Lower lobe of right lung (tissue), 2 donors: ENCODE measurements at regions not wholly inside any gene's neighbourhood (a gene's known extent, or its start where the extent isn't known, plus 50 kb on each side); places are given as distances from the start of the nearest gene placed in this dataset.

Experiments
- ATAC-seq, 2 donors: fragments of 200-7000 bp; cut with Tn5 transposase; one replicate each; pipeline ENCODE4 v1.9.1; 2020 to 2022; ENCODE audit warnings: mild to moderate bottlenecking in 2 of 2, moderate library complexity in 2 of 2
- DNase-seq: peaks from one replicate; pipeline ENCODE4 v3.0.0-alpha.2; 2020
- H3K27ac ChIP-seq: fragments of 200-600 bp; one replicate; pipeline ENCODE4 v1.8.0; 2022
- H3K27me3 ChIP-seq: fragments of 200-600 bp; one replicate; pipeline ENCODE4 v1.8.0; 2022; ENCODE audit warnings: low read depth
- H3K36me3 ChIP-seq: fragments of 200-600 bp; one replicate; pipeline ENCODE4 v1.8.0; 2022; ENCODE audit warnings: mild to moderate bottlenecking
- H3K4me1 ChIP-seq: fragments of 200-600 bp; one replicate; pipeline ENCODE4 v1.8.0; 2022
- H3K4me3 ChIP-seq: fragments of 200-600 bp; one replicate; pipeline ENCODE4 v1.8.0; 2022; ENCODE audit warnings: mild to moderate bottlenecking
- H3K9me3 ChIP-seq: fragments of 200-600 bp; one replicate; pipeline ENCODE4 v1.8.0; 2022
- CTCF ChIP-seq: fragments of 200-600 bp; IDR thresholded peaks from one replicate; pipeline ENCODE4 v1.8.0; 2022; ENCODE audit warnings: antibody characterized with exemption, mild to moderate bottlenecking
- intact Hi-C: fragments of 100-400 bp; cut with DNase I; formaldehyde crosslinking; loops from one replicate; pipeline ENCODE4 v1.11.0; 2022
- donor health status: DM: no; HTN: yes; CAD: no; lungs with severe emphysema.

- Histone ChIP-seq H3K27me3 (no peaks in the 10 kb centered on the region), H3K36me3 (no peaks in the 10 kb centered on the region), H3K27ac (no peak overlapping the region), H3K9me3 (no peaks in the 10 kb centered on the region), H3K4me1 (no peaks in the 10 kb centered on the region), H3K4me3 (no peak overlapping the region)
- ATAC-seq (no peak), DNase-seq (no peak)
- intact Hi-C loops, result no loop called here
- TF ChIP-seq CTCF, result no peak
Observed at GRCh38 chr16:51922476-51922875, 624.5 kb downstream of the TOX3 start.

GRCh38 chr16:51919736-51920135 lies 627.2 kb downstream of the TOX3 start:
- Histone ChIP-seq H3K27ac (no peak overlapping the region), H3K9me3 (no peaks in the 10 kb centered on the region), H3K4me1 (no peaks in the 10 kb centered on the region), H3K4me3 (no peak overlapping the region), H3K27me3 (no peaks in the 10 kb centered on the region), H3K36me3 (no peaks in the 10 kb centered on the region)
- no peak for ATAC-seq
- no peak for TF ChIP-seq CTCF
- intact Hi-C loops, result no loop called here
- no peak for DNase-seq

- TF ChIP-seq CTCF, result no peak
- no peak overlapping the region for H3K4me3 ChIP-seq
- no peaks in the 10 kb centered on the region for H3K27me3 ChIP-seq
- H3K27ac ChIP-seq, result no peak overlapping the region
- no peaks in the 10 kb centered on the region for H3K4me1 ChIP-seq
- ATAC-seq (no peak), DNase-seq (no peak)
- intact Hi-C loops, result no loop called here
- no peaks in the 10 kb centered on the region for H3K9me3 ChIP-seq
- H3K36me3 ChIP-seq, result no peaks in the 10 kb centered on the region
Observed at GRCh38 chr16:51916814-51917213, 630.1 kb downstream of the TOX3 start.

- Histone ChIP-seq H3K36me3 (no peaks in the 10 kb centered on the region), H3K9me3 (no peaks in the 10 kb centered on the region), H3K4me3 (no peak overlapping the region), H3K27ac (no peak overlapping the region), H3K27me3 (no peaks in the 10 kb centered on the region), H3K4me1 (no peaks in the 10 kb centered on the region)
- TF ChIP-seq CTCF, result no peak
- intact Hi-C loops, result no loop called here
- no peak for ATAC-seq
- no peak for DNase-seq
Observed at GRCh38 chr16:51916231-51916630, 630.7 kb downstream of the TOX3 start.

GRCh38 chr16:51907680-51908079 lies 639.3 kb downstream of the TOX3 start:
- intact Hi-C loops, result no loop called here
- no peaks in the 10 kb centered on the region for H3K4me1 ChIP-seq
- no peak overlapping the region for H3K4me3 ChIP-seq
- no peak for DNase-seq
- TF ChIP-seq CTCF, result no peak
- no peak for ATAC-seq
- H3K27me3 ChIP-seq, result no peaks in the 10 kb centered on the region
- no peaks in the 10 kb centered on the region for H3K9me3 ChIP-seq
- H3K36me3 ChIP-seq, result no peaks in the 10 kb centered on the region
- no peak overlapping the region for H3K27ac ChIP-seq

- Histone ChIP-seq H3K27me3 (no peaks in the 10 kb centered on the region), H3K27ac (no peak overlapping the region), H3K9me3 (no peaks in the 10 kb centered on the region), H3K36me3 (no peaks in the 10 kb centered on the region), H3K4me3 (no peak overlapping the region), H3K4me1 (no peaks in the 10 kb centered on the region)
- no peak for TF ChIP-seq CTCF
- ATAC-seq (no peak), DNase-seq (no peak)
- intact Hi-C loops, result no loop called here
Observed at GRCh38 chr16:51900221-51900780, 646.6 kb downstream of the TOX3 start.
